H1 (cell line): ENCODE measurements at regions not wholly inside any gene's neighbourhood (a gene's known extent, or its start where the extent isn't known, plus 50 kb on each side); places are given as distances from the start of the nearest gene placed in this dataset.

Experiments
- CTCF ChIA-PET: fragments of 300-600 bp; sonication (Branson Sonifier 250); formaldehyde crosslinking; loops from one replicate; lab custom pipeline; 2021; ENCODE audit not compliant: partially characterized antibody; lab: Charles Lee
- POLR2A ChIA-PET: fragments of 300-600 bp; sonication (Branson Sonifier 250); formaldehyde crosslinking; loops from one replicate; lab custom pipeline; 2021; ENCODE audit warnings: inconsistent platforms; ENCODE audit not compliant: partially characterized antibody; lab: Charles Lee
- DNase-seq, 2 experiments: peaks; one replicate each; pipeline versions ENCODE4 v3.0.0 to v3.0.0-alpha.2; 2010 to 2022; ENCODE audit warnings: low spot score in 2 of 2, low read depth in 1 of 2, mixed read lengths in 1 of 2
- FAIRE-seq: peaks from 2 replicates; lab custom pipeline; 2011; peaks lifted over from hg19 to GRCh38; lab: Jason Lieb, UNC
- H2AFZ ChIP-seq: 2 replicates; pipeline ENCODE4 v1.8.1; 2012; ENCODE audit warnings: low read length, inconsistent platforms
- H2AK5ac ChIP-seq: 2 replicates; pipeline ENCODE4 v1.6.1; 2013; ENCODE audit warnings: low read depth, low read length
- H2BK120ac ChIP-seq: replicated peaks from 2 replicates; pipeline ENCODE3; 2013; ENCODE audit warnings: low read depth, low read length, inconsistent platforms
- H2BK12ac ChIP-seq: 2 replicates; pipeline ENCODE4 v1.6.1; 2013; ENCODE audit warnings: low read depth, low read length
- H2BK15ac ChIP-seq: 2 replicates; pipeline ENCODE4 v1.6.1; 2013; ENCODE audit warnings: low read length
- H2BK20ac ChIP-seq: 2 replicates; pipeline ENCODE4 v1.6.1; 2013; ENCODE audit warnings: low read length
- H2BK5ac ChIP-seq: 2 replicates; pipeline ENCODE4 v1.6.1; 2013; ENCODE audit warnings: low read depth, low read length
- H3K14ac ChIP-seq: 2 replicates; pipeline ENCODE4 v1.6.1; 2013; ENCODE audit warnings: inconsistent platforms; ENCODE audit not compliant: insufficient read length
- H3K18ac ChIP-seq: 2 replicates; pipeline ENCODE4 v1.6.1; 2013; ENCODE audit warnings: low read length; ENCODE audit errors: extremely low read depth
- H3K23ac ChIP-seq: 2 replicates; pipeline ENCODE4 v1.6.1; 2013; ENCODE audit warnings: inconsistent platforms; ENCODE audit not compliant: insufficient read length
- H3K23me2 ChIP-seq: 2 replicates; pipeline ENCODE4 v1.6.1; 2013; ENCODE audit warnings: low read depth, low read length
- H3K27ac ChIP-seq: 2 replicates; pipeline ENCODE4 v1.6.1; 2011; ENCODE audit warnings: low read depth, low read length, inconsistent platforms
- H3K27me3 ChIP-seq, 4 experiments: replicated peaks in 1 of 4; 1 replicate in 1 of 4; 2 replicates in 3 of 4; pipeline versions ENCODE4 v1.6.1 to v1.8.1; 2011 to 2013; ENCODE audit warnings: low read length in 3 of 4, mild to moderate bottlenecking in 3 of 4, inconsistent platforms in 2 of 4, mixed read lengths in 2 of 4, moderate library complexity in 1 of 4; ENCODE audit not compliant: control insufficient read depth in 3 of 4, insufficient read depth in 3 of 4; ENCODE audit errors: extremely low read depth in 1 of 4
- H3K36me3 ChIP-seq, 4 experiments: 2 replicates each; pipeline versions ENCODE4 v1.6.1 to v1.8.1; 2011 to 2013; ENCODE audit warnings: mild to moderate bottlenecking in 4 of 4, low read length in 3 of 4, moderate library complexity in 2 of 4, control low read depth in 1 of 4, inconsistent platforms in 1 of 4; ENCODE audit not compliant: insufficient read depth in 4 of 4, control insufficient read depth in 2 of 4
- H3K4ac ChIP-seq: replicated peaks from 2 replicates; pipeline ENCODE3; 2013; ENCODE audit warnings: low read length, low read depth, mixed read lengths, inconsistent platforms; ENCODE audit not compliant: insufficient read length
- H3K4me1 ChIP-seq, 4 experiments: replicated peaks in 1 of 4; 1 replicate in 1 of 4; 2 replicates in 3 of 4; pipeline versions ENCODE4 v1.6.1 to v1.8.1; 2011 to 2013; ENCODE audit warnings: low read length in 3 of 4, inconsistent platforms in 2 of 4, mixed read lengths in 1 of 4; ENCODE audit not compliant: insufficient read depth in 4 of 4, control insufficient read depth in 3 of 4
- H3K4me2 ChIP-seq, 2 experiments: 2 replicates each; pipeline versions ENCODE4 v1.6.1 to v1.8.1; 2011 to 2013; ENCODE audit warnings: low read depth in 2 of 2, low read length in 2 of 2, control low read depth in 1 of 2, inconsistent platforms in 1 of 2, mild to moderate bottlenecking in 1 of 2; ENCODE audit not compliant: insufficient read depth in 1 of 2
- H3K4me3 ChIP-seq, 4 experiments: fragments of 200-600, 300-600 bp in 1 of 4; sonication (generic), shearing (Covaris generic), sonication (Bioruptor Twin) in 1 of 4; 2 replicates each; pipeline versions ENCODE4 v1.5.1 to v1.8.1; 2011 to 2016; ENCODE audit warnings: low read length in 4 of 4, low read depth in 3 of 4, control low read depth in 2 of 4, inconsistent platforms in 2 of 4, mild to moderate bottlenecking in 2 of 4, mixed read lengths in 1 of 4, moderate library complexity in 1 of 4; ENCODE audit not compliant: insufficient read depth in 2 of 4; ENCODE audit errors: extremely low read depth in 1 of 4
- H3K56ac ChIP-seq: replicated peaks from 2 replicates; pipeline ENCODE3; 2013; ENCODE audit warnings: low read depth, mild to moderate bottlenecking, mixed read lengths, low read length, inconsistent platforms; ENCODE audit not compliant: insufficient read length
- H3K79me1 ChIP-seq: 2 replicates; pipeline ENCODE4 v1.6.1; 2013; ENCODE audit warnings: low read depth, low read length, control low read depth
- H3K79me2 ChIP-seq, 2 experiments: 2 replicates each; pipeline versions ENCODE4 v1.6.1 to v1.8.1; 2012 to 2013; ENCODE audit warnings: low read length in 2 of 2, mild to moderate bottlenecking in 2 of 2, inconsistent platforms in 1 of 2; ENCODE audit not compliant: insufficient read depth in 2 of 2, control insufficient read depth in 1 of 2
- H3K9ac ChIP-seq, 4 experiments: replicated peaks in 1 of 4; 1 replicate in 1 of 4; 2 replicates in 3 of 4; pipeline versions ENCODE4 v1.6.1 to v1.8.1; 2011 to 2013; ENCODE audit warnings: low read depth in 3 of 4, low read length in 3 of 4, control low read depth in 2 of 4, mild to moderate bottlenecking in 2 of 4, moderate library complexity in 2 of 4, inconsistent platforms in 1 of 4; ENCODE audit errors: extremely low read depth in 1 of 4
- H3K9me3 ChIP-seq, 2 experiments: 2 replicates each; pipeline versions ENCODE4 v1.6.1 to v1.8.1; 2012 to 2013; ENCODE audit warnings: mild to moderate bottlenecking in 2 of 2, moderate library complexity in 2 of 2, control low read depth in 1 of 2, inconsistent platforms in 1 of 2, low read depth in 1 of 2, low read length in 1 of 2, mixed read lengths in 1 of 2; ENCODE audit not compliant: insufficient read depth in 2 of 2
- H4K20me1 ChIP-seq, 2 experiments: replicated peaks in 1 of 2; 2 replicates each; pipeline versions ENCODE3 to v1.8.1; 2011 to 2013; ENCODE audit warnings: inconsistent platforms in 2 of 2, low read length in 2 of 2, mild to moderate bottlenecking in 1 of 2; ENCODE audit not compliant: insufficient read depth in 2 of 2, control insufficient read depth in 1 of 2
- H4K5ac ChIP-seq: 2 replicates; pipeline ENCODE4 v1.6.1; 2013; ENCODE audit warnings: low read length, low read depth, mixed read lengths, inconsistent platforms; ENCODE audit not compliant: insufficient read length
- H4K8ac ChIP-seq: 2 replicates; pipeline ENCODE4 v1.8.0; 2013; ENCODE audit warnings: mild to moderate bottlenecking, moderate library complexity, low read length, inconsistent platforms; ENCODE audit not compliant: insufficient read depth; ENCODE audit errors: extremely low read depth
- H4K91ac ChIP-seq: replicated peaks from 2 replicates; pipeline ENCODE3; 2013; ENCODE audit warnings: low read length, mixed read lengths, inconsistent platforms; ENCODE audit not compliant: insufficient read length
- FOSL1 ChIP-seq: IDR thresholded peaks from 2 replicates; pipeline ENCODE4 v1.6.1; 2011; ENCODE audit warnings: mild to moderate bottlenecking, low read depth, low read length, moderate library complexity; ENCODE audit not compliant: insufficient read depth
- RAD21 ChIP-seq, 2 experiments: IDR thresholded peaks in 1 of 2; conservative IDR thresholded peaks in 1 of 2; 2 replicates each; pipeline ENCODE4 v1.6.1; 2011; ENCODE audit warnings: low read depth in 2 of 2, low read length in 2 of 2, improper control_type of control experiment in 1 of 2, inconsistent platforms in 1 of 2, mild to moderate bottlenecking in 1 of 2, moderate library complexity in 1 of 2
- WGBS, 2 experiments: shearing (Covaris generic) in 1 of 2; methylation state at CpG; one replicate each; pipeline versions ENCODE4 v1.1.6 to v1.1.7; 2013 to 2015; ENCODE audit warnings: low lambda C conversion rate in 2 of 2, mixed read lengths in 2 of 2, inconsistent platforms in 1 of 2, low coverage in 1 of 2, missing lambda C conversion rate in 1 of 2; ENCODE audit not compliant: insufficient replicate concordance in 2 of 2, insufficient coverage in 1 of 2, insufficient read length in 1 of 2; ENCODE audit errors: extremely low coverage in 1 of 2, missing lambda C conversion rate in 1 of 2; 5-methylcytosine and 5-hydroxymethylcytosine counted together
- TF ChIP-seq, protein P1 (sequence below), 3 experiments: IDR thresholded peaks; 1 replicate in 2 of 3; 2 replicates in 1 of 3; pipeline versions ENCODE4 v1.5.1 to v1.6.1; 2011; ENCODE audit warnings: low read length in 3 of 3, mild to moderate bottlenecking in 3 of 3, inconsistent platforms in 2 of 3, low read depth in 1 of 3, moderate library complexity in 1 of 3; ENCODE audit not compliant: insufficient read depth in 1 of 3; ENCODE audit errors: control extremely low read depth in 1 of 3

DNA sequence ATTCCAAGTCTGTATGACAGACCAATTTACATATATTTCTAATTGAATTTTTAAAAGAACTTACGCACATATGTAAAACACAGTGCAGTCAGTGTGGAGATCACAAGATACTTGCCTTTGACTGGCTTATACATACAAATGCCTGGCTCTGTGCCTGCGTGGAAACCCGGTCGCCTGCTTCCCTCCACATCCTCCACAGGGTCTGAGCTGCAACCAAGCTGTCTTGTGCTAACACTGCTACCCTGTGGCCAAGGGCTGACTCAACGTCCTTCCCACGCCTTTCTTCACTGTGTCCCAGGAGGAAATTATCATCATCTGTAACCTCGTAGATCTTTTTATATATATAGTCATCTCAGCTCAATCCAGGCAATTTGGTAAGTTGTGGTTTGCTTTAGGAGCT, 117.0 kb downstream of the WNT7A start:
- Histone ChIP-seq H4K5ac (no peak overlapping the region), H2AFZ (no peak overlapping the region), H4K8ac (no peak overlapping the region), H3K14ac (no peak overlapping the region), H4K20me1 (no peaks in the 10 kb centered on the region), H3K56ac (no peak overlapping the region), H3K27ac (no peak overlapping the region), H3K27me3 (no peaks in the 10 kb centered on the region), H4K91ac (no peak overlapping the region), H3K9me3 (peaks cover 2 to 4% of the 10 kb centered on the region in 2 experiments; a peak in 2 of 4 replicates), H2BK120ac (no peak overlapping the region), H3K4me1 (peaks cover 0 to 1% (median 0%) of the 10 kb centered on the region in 4 experiments; a peak in 1 of 7 replicates), H3K23me2 (no peaks in the 10 kb centered on the region), H3K9ac (no peak overlapping the region), H2BK20ac (no peak overlapping the region), H2BK15ac (no peak overlapping the region), H3K36me3 (no peaks in the 10 kb centered on the region), H3K18ac (no peak overlapping the region), H3K79me2 (no peaks in the 10 kb centered on the region), H3K4ac (no peak overlapping the region), H3K4me2 (no peak overlapping the region), H2AK5ac (no peak overlapping the region), H3K23ac (no peak overlapping the region), H2BK12ac (no peak overlapping the region), H2BK5ac (no peak overlapping the region), H3K4me3 (no peak overlapping the region), H3K79me1 (no peaks in the 10 kb centered on the region)
- POLR2A ChIA-PET: no interaction called here
- TF ChIP-seq, protein P1, sequence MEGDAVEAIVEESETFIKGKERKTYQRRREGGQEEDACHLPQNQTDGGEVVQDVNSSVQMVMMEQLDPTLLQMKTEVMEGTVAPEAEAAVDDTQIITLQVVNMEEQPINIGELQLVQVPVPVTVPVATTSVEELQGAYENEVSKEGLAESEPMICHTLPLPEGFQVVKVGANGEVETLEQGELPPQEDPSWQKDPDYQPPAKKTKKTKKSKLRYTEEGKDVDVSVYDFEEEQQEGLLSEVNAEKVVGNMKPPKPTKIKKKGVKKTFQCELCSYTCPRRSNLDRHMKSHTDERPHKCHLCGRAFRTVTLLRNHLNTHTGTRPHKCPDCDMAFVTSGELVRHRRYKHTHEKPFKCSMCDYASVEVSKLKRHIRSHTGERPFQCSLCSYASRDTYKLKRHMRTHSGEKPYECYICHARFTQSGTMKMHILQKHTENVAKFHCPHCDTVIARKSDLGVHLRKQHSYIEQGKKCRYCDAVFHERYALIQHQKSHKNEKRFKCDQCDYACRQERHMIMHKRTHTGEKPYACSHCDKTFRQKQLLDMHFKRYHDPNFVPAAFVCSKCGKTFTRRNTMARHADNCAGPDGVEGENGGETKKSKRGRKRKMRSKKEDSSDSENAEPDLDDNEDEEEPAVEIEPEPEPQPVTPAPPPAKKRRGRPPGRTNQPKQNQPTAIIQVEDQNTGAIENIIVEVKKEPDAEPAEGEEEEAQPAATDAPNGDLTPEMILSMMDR (IDR thresholded peaks at IDR 0.05; ENCODE audit: control extremely low read depth in 1 of 3, insufficient read depth in 1 of 3, low read depth in 1 of 3, low read length in 3 of 3): peak; percentile 57 to 76 (median 64)
- TF ChIP-seq FOSL1 (no peak), RAD21 (IDR thresholded peaks at IDR 0.05 in 1 of 2, conservative IDR thresholded peaks at IDR 0.05 in 1 of 2; ENCODE audit: low read depth in 2 of 2, low read length in 2 of 2) (peak; percentile 68 to 79)
- FAIRE-seq (peak; percentile 24), DNase-seq (no peak)
- 87% methylated on average over 7 of the region's 7 CpGs; no CpG with 5 or more reads in 1 of the 2 experiments for WGBS, 2 experiments
- CTCF ChIA-PET: interaction anchor here (0.8 to 2.9 kb wide), 21 partner anchors 10 to 348 kb away, joined by 3 to 17 read pairs (median 4); partner anchors contain the start of gene WNT7A
